GM19240 (cell line): ENCODE measurements at regions not wholly inside any gene's neighbourhood (a gene's known extent, or its start where the extent isn't known, plus 50 kb on each side); places are given as distances from the start of the nearest gene placed in this dataset.
"Not testable (repeated sequence)": the region's sequence is repeated elsewhere in the genome, so short reads cannot be mapped to it uniquely, and the experiment has no call there.

Source experiments
- DNase-seq: peaks from one replicate; pipeline ENCODE4 v3.0.0; 2011; ENCODE audit warnings: low spot score; ENCODE audit not compliant: insufficient read length

DNA sequence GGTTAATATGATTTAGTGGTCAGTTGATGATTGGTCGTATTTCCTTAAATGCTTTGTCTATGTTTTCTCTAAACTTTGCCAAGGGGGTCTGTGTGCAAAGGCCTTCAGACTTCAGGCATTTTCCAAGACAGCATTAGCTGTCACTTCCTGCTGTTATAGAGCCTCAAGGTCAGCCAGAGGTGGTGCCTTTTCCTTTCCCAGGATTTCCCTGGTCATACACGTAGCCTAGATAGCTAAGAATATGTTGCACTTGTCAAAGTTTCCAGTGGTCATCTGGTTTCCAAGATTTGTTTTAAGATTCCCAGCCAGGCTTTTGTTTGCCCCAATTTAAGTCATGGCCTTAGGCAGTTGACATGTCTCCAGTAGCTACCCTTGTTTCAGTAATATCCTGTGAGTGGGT is 133.2 kb upstream of the IGFBP3 start:
- DNase-seq = no peak

DNA sequence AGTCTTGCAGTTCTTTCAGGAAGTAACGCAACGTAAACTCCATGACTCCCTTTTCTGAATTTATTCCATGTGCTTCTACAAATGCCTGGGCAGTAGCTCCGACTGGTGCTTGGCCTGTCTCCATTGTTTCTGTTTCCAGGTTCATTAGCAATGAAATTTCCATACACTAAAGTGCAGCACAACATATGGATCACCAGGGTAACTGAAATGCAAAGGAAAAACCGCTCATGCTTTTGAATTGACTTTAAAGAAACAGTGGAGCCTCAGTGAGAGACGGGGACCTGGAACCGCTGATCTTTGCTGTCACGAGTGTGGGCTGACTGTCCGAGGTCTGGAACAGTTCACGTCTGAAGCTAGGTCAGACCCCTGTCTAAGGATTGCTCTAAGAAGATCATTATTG is 126.5 kb upstream of the IGFBP3 start:
- DNase-seq = no peak

DNA sequence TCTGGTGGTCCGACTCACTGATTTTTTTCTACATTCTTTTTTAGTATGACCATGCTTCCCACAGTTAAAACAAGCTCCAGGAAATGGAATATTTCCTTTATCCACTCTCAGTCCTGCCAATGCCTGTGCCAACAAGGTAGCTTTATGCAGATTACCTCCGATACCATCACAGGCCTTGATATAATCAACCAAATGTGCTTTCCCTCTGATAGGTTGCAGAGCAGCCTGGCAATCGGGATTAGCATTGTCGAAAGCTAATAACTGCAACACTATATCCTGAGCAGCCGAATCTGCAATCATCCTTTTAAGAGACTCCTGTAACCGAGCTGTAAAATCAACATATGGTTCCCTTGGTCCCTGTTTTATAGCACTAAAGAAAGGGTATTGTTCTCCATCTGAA is 122.3 kb upstream of the IGFBP3 start:
- not testable (repeated sequence) for DNase-seq

DNA sequence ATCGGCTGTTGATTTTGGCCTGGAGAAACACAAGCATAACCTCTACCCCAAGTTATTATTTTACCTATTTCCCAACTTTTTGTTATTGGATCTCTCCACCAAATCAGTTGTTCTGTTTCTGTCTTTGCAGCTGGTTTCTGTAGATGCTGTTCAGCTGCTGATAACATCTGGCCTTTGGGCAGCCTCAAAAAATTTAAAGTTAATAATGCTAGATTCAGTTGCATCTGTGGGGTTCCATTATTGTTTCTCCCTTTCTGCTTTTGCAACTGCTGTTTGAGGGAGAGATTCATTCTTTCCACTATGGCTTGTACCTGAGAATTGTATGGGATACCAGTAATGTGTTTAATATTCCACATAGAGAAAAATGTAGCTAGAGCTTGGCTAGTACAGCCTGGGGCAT is 118.7 kb upstream of the IGFBP3 start:
- not testable (repeated sequence) for DNase-seq

DNA sequence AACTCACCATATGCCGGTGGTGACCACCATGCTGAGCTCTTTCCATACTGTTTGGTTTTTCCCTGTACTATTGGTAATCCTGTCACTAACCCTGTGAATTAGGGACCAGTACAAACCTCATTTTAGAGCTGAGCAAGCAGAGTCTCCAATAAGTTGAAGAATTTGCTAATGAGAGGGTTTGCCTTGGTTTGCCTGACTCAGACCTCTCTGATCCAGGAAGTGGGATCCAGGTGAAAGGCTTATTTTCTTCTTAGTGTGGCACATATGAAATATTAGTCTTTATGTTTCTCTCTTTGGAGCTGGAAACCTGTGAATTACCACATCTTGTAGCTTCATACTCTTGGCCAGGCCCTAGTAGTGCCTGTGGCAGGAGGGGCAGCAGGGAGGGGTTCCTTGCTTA is 114.1 kb upstream of the IGFBP3 start:
- DNase-seq = no peak

DNA sequence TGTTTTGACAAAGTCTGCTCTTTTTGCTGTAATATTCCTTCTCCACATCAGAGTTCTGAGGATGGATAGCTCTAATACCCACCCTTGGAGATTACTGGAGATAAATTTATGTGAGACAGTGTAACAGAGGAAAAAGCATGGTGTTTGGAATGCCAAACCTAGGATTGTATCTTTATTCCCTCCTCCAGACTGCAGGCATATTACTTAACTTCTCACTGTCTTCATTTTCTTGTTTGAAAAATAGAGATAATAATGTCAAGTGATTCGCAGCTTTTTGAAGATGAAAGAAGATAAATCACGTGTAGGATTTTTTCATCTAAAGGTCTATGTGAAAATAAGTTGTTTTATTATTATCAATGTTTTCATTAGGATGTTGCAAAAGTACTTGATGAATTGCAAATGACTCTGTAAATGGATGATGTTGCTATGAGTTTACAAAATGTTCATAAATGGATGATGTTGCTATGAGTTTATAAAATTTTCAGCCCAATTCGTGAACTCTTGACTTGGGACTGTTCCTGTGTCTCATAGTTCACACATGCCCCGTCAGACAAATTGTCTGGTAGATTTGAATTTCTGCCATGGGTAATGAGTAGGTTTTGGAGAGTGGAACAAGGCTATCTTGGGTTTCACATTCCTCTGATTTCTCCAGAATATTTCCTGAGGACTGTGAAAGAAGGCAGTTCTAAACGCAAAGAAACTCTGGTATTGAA is 113.1 kb upstream of the IGFBP3 start:
- DNase-seq = no peak

DNA sequence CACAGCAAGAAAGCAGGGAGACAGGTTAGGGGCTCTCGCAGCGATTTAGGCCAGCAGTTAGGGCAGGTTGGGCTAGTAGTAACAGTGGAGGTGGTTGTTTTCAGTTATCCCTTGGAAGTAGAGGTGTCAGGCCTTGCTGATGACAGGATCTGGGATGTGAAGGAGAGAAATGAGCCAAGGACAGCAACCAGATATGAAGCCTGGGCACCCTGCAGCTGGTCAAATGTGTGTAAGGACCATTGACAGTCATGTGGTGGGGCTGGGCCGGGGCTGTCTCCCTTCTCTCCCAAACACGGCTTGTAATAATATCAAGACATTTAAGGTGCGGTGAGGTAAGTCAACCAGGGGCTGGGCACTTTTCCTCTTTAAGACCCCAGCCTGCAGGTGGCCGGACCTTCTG is 112.5 kb upstream of the IGFBP3 start:
- no peak for DNase-seq

DNA sequence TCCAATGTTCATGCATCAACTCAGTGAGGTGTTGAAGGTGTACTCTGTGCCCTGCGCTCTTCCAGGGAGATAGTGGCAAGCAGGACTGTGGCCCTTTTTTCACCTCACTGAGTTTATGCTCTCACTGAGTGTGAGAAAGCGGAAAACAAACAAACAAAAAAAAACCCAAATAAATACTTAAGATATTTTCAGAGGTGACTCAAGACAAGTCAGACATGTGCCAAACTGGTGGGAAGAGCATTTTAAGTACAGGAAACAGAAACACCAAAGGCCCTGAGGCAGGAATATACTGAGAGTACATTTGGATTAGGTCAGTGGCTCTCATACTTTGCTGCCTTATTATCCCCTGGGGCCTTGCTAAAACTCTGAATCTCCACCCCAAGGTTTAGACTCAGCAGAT is 111.9 kb upstream of the IGFBP3 start:
- DNase-seq = no peak

DNA sequence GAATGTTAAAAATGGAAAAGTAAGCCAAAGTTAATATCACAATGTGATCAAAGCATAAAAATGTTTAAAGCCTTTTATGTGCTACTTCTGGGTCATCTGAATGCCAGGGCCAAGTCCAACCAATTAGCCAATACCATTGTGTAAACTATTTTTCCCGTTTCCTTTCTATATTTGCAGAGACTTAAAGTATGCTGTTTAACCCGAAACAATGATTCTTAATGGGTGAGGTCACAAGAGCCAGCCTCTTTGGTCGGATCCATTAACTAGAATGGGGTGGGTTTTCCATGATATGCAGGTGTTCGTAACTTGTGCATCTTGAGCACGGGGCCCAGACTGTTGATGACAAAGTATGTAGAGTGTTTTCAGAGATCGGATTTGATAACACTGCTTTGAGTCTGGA is 111.3 kb upstream of the IGFBP3 start:
- no peak for DNase-seq

DNA sequence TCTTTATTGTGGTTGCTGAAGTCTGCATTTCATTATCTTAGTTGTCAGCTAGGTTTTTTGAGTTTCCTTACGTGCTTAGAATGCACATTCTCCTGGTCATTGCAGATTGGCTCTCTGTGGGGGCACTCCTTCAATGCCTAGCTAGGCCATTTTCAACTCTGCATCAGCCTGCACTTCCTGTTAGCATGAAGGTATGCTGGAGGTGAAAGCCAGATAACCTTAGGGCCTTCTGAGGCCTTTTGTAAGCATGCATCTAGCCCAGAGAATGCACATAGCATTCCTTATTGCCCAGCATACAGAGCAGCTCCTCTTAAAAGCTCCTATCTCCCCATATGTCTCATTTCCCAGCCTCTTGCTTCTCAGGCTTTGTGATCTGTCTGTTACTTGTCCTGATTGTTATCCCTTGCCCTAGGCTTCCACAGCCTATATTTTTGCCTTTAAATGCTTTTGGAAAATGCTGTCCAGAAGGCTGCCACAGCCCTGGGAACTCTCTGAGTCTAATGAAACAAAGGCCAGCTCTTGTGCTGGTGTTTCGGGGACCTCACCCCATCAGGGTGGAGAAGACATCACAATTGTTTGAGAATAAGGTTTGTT is 108.1 kb upstream of the IGFBP3 start:
- no peak for DNase-seq

DNA sequence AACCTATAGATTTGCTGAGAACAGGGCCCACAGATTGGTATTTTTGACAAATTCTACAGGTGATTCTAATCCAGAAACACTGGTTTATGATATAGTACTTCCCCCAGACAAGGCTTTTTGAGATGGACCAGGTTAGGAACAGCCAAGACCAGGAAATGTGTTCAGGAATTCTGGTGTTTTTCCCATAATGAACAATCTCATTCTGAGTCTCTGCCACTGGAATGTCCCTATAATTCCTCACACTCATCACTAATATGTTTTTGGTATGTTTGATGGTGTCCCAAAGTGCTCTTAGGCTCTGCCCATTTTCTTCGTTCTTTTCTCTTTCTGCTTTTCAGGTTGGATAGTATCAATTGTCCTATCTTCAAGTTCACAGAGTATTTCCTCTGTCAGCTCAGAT is 107.2 kb upstream of the IGFBP3 start:
- no peak for DNase-seq

DNA sequence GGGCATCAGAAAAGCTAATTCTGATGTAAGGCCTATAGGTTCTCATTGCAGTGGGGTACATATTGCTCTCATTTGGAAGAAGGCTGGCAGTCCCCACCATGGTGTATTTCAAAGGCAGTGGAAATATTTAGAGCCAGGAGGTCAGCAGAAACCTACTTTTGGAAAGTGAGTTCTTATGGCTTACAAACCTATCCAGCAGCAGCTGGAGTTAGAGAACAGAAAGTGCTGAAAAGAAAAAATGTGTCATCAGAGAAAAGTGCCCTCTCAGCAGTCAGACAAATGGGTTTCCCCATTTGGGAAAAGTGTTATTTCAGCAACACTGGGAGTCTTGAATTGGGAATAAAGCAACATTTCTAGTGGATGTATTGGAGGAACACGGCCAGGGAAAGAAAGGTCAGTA is 105.7 kb upstream of the IGFBP3 start:
- DNase-seq = no peak

DNA sequence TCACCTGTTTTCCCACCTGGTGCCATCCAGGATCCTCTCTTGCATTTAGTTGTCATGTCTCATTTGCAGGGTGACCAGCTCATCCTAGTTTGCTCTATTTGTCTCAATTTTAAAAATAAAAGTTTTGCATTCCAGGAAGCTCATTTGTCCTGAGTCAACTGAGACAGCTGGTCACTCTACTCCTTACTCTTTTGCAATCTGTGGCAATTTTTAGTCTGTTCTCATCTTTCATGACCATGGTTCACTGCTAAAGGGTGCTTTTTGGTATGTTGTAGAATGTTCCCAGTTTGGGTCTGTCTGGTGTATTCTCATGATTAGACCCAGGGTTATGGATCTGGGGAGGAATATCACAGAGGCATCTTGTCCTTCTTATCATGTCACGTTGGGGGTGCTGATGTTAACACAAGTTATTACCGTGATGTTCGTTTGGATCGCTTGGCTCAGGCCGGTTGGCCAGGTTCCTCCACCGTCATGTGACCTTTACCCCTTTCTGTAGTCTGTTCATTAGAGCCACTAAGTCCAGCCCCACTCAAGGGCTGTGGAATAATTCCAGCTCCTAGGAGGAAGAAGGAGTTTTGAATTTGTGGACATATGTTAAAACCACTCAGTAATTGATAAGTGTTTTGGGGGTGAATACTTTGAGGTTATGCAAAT is 103.3 kb upstream of the IGFBP3 start:
- no peak for DNase-seq

DNA sequence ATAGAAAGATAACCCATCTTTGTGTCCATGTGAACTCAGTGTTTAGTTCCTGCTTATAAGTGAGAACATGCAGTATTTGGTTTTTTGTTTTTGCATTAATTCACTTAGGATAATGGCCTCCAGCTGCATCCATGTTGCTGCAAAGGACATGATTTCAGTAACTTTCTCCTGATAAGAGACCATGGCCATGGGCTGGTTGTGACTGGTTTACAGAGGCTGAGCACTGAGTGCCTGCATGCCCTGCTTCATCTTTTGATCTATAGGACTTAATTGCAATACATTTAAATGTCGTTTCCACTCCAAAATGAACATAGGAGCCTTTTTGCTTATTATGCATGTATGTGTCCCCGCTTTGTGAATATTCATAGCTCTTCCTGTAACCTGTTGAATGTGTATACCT is 101.3 kb upstream of the IGFBP3 start:
- no peak for DNase-seq

DNA sequence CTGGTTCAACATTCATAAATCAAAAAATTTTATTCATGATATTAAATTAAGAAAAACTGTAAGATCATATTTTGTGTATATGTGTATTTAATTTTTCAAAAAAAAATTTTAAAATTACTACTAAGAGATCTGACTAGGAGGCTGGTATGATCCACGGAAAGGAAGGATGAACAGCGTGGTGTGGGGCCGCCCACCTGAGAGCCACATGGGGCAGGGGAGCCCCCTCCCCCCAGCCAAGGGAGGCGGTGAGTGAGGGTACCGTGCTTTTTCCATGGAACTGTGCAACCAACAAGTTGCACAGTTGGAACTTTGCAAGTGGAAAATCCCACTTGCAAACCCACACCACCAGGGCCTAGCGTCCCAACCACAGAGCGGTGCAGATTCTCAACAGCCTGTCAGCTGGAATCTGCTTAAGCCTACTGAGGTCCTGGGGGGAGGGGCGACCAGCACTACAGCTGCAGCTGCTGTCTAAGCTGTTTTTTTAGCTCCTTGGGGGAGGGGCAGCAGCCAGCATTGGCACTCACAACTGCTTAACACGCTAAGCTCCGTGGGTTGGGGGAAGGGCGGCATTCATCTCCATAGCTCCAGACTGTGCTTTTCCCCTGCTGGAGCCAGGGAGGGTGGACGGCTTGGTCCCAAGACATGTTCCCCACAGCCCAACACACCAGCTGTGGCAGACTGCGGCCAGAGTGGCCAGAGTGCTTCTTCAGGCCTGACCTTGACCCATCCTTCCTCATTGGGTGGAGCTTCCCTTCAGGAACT is 94.2 kb upstream of the IGFBP3 start:
- DNase-seq = no peak

DNA sequence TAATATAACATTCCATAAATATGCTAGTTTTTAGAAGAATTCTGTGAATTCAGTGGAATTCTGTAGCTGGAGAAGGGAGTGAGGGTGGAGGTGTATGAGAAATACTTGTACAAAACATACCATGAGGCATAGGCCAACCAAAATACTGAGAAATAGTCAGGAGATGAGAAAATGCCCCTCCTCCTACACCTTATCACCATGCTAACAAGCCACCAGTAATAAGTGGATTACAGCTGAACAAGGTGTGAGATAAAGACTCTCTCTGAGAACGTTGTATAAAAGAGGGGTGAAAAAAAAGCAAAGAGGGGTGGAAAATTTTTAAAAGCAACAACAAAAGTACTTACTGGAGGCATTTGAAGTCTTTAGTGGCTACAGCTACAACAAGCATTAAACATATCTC is 90.4 kb upstream of the IGFBP3 start:
- DNase-seq = no peak

DNA sequence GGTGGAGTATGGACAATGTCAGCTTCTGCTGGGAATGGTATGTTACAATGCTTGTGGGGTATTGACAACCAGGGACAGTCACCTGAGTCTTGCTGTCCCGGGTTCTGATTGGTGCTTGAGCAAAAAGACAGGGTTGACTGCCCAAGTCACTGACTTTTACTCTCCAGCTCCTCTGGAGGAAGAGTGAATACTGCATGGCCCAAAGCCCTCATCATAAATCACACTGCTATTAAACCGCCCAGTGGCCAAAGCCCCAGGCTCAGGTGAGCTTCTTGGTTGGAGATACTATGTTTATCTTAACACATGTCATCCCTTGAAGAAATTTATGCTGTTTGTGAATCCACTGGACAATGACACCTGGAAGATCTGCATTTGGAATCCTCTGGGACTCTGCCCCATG is 90.0 kb upstream of the IGFBP3 start:
- no peak for DNase-seq

DNA sequence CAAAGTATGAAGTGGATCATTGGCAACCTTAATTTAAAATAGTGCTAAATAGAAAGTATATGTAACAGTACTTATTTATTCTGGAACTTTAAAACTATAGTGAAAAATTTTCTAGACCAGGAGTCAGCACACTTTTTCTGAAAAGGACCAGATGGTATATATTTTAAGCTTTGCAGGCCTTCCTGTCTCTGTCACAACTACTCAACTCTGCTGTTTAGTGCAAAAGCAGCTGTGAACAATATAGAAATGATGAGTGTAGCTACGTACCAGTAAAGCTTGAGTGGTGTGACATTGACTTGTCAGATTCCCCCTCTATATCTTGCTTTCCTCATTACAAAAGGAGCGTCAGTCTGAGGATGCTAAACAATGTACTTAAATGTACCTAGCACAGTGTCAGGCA is 88.1 kb upstream of the IGFBP3 start:
- no peak for DNase-seq

DNA sequence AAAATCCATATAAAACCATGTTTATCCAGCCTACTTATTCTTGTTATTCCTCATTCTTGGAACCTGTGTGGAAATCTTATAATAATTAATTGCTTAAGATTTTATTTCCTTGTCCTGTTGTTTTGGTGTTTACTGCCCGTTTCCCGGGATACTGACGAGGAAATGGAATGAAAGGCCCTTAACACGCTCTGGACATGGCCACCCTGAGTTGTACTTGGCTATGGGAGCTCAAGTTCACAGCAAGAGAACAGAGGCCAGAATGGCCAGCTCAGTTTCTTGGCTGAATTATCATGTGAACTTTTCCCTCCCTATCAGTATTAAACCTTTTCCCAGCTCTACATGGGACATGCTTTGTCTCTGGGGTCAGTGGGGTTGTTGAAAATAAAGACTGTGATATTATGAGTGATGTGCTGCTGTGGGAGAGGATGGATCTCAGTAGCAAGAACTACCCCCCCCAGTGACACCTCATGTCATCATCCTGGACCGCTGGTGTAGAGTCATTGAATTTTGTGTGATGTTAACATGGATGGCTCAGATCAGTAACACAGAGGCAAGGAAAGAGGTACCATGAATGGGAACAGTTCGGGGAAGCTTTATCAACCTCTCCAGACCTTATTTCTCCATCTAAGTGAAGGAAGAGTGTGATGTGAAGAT is 87.0 kb upstream of the IGFBP3 start:
- DNase-seq = no peak

DNA sequence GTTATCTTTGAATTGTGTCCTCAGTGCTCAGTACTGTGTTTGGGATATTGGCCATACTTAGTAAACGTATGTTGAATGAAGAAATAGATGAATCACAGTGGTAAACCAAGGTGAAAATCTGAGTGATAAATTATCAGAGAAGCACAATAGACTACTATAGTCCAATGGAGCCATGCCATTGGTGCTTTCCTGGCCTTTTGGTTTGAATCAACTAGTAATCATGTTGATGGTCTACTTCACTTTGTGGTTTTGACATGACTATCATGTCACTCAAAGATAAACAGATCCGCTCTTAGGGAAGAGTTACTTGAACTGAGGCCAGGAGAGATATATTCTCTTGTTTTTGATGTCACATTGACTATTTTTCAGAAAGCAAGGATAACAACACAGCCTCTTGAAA is 86.1 kb upstream of the IGFBP3 start:
- DNase-seq = no peak

DNA sequence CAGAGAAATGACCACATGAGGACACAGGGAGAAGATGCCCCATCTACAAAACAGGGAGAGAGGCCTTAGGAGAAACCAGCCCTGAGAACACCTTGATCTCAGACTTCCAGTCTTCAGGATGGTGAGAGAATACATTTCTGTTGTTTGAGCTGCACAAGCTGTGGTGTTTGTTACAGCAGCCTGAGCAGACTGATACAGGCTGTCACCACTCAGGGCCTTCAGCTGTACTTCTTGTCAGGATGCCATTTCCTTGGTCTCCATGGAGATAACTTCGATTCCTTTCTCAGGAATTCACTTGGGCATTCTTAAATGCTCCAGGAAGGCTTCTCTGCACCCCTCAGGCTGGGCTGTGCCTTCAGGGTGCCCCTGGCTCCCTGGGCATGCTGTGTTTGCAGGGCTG is 85.7 kb upstream of the IGFBP3 start:
- no peak for DNase-seq

DNA sequence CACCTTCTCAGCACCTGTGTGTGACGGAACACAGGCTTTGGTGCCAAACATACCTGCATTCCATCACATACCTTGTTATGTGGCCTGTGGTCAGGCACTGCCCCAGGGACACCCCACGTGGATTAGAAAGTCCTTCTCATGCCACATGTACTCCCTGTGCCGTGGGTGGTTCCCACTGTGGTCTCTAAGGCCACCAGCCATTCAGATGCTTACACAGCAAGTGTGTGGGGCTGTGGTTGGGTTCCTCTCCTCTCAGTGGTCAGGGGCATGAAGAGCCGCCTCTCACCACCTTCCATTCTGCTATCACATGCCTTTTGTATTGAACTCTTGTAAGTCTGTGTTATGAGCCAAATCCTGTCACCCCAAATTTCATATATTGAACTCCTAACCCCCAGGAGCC is 85.1 kb upstream of the IGFBP3 start:
- no peak for DNase-seq
